NCI-H1694 treated with DMSO at 0.1 percent for 48 hours (cell line): ENCODE measurements at regions not wholly inside any gene's neighbourhood (a gene's known extent, or its start where the extent isn't known, plus 50 kb on each side); places are given as distances from the start of the nearest gene placed in this dataset.
"Not testable (repeated sequence)": the region's sequence is repeated elsewhere in the genome, so short reads cannot be mapped to it uniquely, and the experiment has no call there.

Source experiments
- DNase-seq: peaks from one replicate; lab custom pipeline; 2025; lab: John Stamatoyannopoulos, UW

- DNase-seq, result no peak
These were observed 678.4 kb upstream of the ZNF804A start for GRCh38 chr2:183919926-183920325.

GRCh38 chr2:183925281-183925680, 673.0 kb upstream of the ZNF804A start:
- no peak for DNase-seq

- DNase-seq, result peak; percentile 14
These were observed 671.9 kb upstream of the ZNF804A start for GRCh38 chr2:183926433-183926832.

- DNase-seq, result no peak
These were observed 670.7 kb upstream of the ZNF804A start for GRCh38 chr2:183927406-183928325.

DNA sequence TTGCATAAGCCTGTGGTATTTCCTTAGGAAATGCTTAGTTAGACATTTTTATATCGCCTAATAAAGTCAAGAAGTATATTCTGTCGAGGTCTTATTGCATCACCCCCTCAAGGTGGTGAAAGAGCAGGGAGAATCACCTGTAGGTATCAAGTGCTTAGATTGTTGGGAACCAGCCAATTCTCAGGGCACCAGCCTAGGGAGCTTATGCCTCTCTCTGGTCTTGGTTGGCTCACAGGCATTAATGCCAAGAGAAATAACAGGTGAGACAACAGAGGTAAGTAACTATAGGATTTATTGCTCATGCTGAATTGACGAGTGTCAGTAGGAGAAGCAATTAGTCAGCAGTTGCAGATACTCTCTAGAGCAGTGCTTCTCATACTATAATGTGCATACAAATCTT, 663.3 kb upstream of the ZNF804A start:
- DNase-seq, result no peak

DNA sequence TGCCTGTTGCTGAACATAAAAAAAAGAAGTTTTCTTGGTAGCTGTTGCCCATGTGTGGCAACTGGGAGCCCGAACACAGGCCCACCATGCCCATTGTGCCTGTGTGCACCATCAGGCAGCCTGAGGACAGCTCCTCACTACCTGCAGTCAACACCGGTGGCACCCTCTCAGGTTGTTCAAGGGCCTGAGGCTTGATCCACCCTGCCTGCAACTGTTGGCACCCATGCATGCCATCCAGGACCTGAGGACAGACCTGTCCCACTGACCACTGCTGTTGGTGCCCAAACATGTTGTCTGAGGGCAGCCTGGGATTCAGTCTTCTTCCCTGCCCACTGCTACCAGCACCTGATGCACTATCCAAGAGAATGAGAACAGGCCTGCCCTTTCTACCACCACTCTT, 661.1 kb upstream of the ZNF804A start:
- no peak for DNase-seq

GRCh38 chr2:183946193-183946592, 652.1 kb upstream of the ZNF804A start:
- no peak for DNase-seq

- DNase-seq, result peak; percentile 64
These were observed 649.5 kb upstream of the ZNF804A start for GRCh38 chr2:183948861-183949260.

- DNase-seq, result peak; percentile 87
These were observed 647.7 kb upstream of the ZNF804A start for GRCh38 chr2:183950673-183951072.

DNA sequence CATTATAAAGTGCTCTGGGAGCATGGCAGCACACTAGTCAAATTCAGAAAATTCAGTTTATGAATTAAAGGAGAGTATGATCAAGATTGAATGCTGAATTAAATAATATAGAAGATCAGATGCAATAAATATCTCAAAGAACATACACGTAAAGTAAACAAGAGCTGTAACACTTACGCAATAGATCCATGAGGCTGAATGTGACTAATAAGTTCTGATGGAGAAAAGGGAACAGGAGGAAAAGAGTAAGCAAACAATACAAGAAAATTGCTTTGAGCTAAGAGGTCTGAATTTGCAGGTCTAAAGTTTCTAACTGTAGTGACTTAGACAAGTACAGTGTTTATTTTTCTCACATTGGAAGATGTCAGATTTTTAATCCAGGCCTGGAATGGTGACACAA, 646.7 kb upstream of the ZNF804A start:
- DNase-seq, result no peak

GRCh38 chr2:183952741-183953140, 645.6 kb upstream of the ZNF804A start:
- no peak for DNase-seq

GRCh38 chr2:183963609-183964008, 634.7 kb upstream of the ZNF804A start:
- DNase-seq, result no peak

DNA sequence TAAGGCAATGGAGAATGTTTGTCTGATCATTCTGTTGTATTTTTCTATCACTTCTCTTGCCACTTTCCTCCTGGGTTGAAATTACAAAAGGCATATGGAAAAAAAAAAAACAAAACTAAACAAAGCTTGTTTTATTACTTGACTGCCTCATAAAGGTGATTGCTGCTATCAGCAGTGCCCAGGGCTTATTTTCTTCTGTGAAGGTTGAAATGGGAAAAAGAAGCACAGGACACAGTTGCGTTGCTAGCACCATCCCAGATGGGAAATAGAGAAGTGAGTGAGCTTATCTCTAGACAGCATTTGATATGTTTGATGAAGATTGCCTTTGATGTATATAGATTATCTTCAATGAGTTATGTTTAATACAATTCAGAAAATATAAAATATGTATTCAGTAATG, 633.8 kb upstream of the ZNF804A start:
- DNase-seq, result no peak

GRCh38 chr2:183967756-183968155, 630.6 kb upstream of the ZNF804A start:
- DNase-seq, result no peak

GRCh38 chr2:183975676-183976075, 622.7 kb upstream of the ZNF804A start:
- DNase-seq, result not testable (repeated sequence)

- DNase-seq, result no peak
These were observed 613.5 kb upstream of the ZNF804A start for GRCh38 chr2:183984871-183985270.

DNA sequence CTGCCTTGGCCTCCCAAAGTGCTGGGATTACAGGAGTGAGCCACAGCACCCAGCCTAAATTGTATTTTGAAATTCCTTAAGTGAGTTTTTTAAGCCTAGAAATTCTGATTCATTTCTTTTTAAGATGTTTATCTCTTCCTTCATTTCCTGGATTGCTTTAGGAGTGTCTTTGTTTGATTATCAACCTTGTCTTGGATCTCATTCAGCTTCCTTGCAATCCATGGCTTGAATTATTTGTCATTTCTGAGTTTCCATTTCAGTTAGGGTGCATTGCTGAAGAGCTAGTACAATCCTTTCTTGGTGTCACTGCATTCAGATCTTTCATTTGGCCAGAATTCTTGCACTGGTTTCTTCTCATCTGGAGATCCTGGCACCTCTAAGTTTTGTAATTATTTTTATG, 606.4 kb upstream of the ZNF804A start:
- DNase-seq, result no peak

GRCh38 chr2:183993052-183993451, 605.3 kb upstream of the ZNF804A start:
- peak; percentile 10 for DNase-seq

DNA sequence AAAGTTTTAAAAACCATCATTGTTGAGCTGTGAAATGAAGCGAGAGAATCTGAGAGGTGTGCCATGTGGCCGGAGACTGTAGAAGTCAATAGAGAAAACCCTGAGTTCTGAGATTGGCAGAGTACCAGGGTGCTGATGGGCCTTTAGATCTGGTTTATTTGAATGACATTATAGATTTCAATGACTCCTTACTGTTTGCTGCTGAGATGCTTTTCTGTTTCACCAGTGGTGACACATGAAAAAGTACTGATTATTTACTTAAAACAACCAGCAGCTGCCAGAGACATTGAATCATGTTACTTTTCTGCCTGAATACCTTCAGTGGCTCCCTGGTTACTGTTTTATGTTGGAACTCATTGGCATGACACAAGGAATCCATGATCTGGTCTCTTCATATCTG, 602.7 kb upstream of the ZNF804A start:
- DNase-seq, result peak; percentile 69

DNA sequence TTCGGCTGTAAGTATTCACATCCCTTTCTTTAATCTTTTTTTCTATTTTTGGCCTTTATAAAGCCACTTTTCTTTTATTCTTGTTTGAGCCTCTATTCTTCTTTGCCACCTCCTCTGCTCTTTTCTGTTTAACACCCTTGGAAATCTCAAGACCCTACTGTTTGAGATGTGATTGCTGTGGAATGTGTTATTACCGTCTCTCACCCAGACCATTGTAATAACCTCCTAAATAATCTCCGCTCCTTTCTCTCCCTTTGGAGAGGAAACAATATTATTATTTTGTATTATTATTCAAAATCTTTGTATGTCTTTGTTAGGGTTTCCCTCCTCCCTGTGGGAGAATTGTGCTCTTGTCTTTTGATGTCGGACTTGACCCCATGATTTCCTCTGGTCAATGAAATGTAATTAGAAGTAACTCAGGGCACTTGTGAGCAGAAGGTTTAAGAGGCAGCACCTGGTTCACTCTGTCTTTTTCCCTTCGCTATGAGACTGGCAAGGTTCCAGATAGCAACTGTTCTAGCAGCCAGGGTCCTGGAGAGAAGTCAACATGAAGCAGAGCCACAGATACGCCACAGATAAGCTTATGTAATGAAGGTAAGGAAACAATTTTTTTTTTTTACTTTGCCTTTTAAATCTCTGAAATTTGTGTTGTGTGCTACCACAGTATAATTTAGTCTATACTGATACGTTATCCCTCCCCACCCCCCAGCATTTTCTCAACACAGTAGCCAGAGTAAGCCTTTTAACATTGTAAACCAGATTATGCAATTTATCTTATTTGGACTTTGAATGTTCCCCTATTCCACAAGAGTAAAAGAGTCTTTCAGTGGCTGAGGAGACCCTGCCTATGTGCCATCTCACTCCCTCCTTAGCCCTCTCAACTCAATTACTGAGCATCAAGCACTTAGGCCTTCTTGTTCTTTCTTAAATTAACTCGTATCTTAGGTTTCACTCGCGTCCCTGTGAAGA, 601.2 kb upstream of the ZNF804A start:
- DNase-seq, result peak; percentile 55

DNA sequence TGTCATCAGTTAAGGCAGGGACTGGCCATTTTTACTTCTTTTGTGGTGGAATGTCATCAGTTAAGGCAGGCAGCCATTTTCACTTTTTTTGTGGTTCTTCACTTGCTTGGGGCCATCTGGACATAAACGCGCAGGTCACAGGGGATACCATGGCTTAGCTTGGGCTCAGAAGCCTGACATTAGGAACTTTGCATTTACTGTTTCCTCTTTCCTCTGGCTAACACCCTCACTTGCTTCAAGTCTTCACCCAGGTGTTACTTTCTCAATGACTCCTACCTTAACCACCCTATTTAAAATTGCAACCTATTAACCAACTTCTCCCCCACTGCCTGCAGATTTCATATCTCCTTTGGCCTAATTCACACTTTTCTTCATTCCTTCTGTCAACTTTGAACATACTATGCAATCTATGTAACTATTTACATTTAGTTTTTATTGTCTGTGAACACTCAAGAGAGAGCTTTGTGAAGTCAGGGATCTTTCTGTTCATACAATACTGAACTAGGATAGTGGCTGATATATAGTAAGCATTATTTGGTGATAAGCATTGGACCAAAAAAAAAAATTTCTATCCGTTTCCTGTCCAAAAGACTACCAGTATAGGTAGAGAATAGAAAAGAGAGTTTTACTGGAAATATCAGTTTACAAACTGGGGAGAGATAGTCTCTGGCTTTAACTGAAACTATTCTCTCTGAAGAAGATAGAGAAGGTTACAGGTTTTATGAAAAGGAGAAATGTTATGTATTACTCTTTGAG, 600.1 kb upstream of the ZNF804A start:
- DNase-seq, result no peak

DNA sequence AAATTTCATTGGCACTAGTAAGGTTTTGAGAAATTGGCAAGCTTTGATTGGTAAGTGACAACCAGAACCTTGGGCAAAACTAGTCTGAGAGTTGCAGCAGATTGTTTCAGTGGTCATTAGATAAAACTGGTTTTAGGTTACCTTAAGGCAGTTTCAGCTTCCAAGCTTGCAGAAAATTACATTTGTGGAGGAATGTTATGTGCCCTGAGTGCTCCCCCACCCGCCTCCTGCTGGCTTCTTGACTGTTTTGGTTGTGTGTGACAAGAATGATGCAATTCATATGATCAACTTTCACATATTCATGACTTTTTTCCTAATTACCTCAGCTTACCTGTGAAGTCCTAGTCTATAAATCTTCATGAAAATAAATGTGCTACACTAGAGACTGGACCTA, 599.5 kb upstream of the ZNF804A start:
- DNase-seq, result no peak
